IPS-20b (cell line): ENCODE measurements at regions not wholly inside any gene's neighbourhood (a gene's known extent, or its start where the extent isn't known, plus 50 kb on each side); places are given as distances from the start of the nearest gene placed in this dataset.

ENCODE experiments used
- H3K27ac ChIP-seq: one replicate; pipeline ENCODE4 v1.5.1; 2013; ENCODE audit warnings: low read length
- H3K27me3 ChIP-seq: 2 replicates; pipeline ENCODE4 v1.6.1; 2013; ENCODE audit warnings: mild to moderate bottlenecking, low read length, inconsistent platforms; ENCODE audit not compliant: insufficient read depth
- H3K36me3 ChIP-seq: 2 replicates; pipeline ENCODE4 v1.6.1; 2013; ENCODE audit warnings: low read depth, mild to moderate bottlenecking, inconsistent platforms, low read length, moderate library complexity; ENCODE audit not compliant: insufficient read depth
- H3K4me1 ChIP-seq: 2 replicates; pipeline ENCODE4 v1.6.1; 2013; ENCODE audit warnings: mild to moderate bottlenecking, control low read depth, inconsistent platforms, low read length, moderate library complexity; ENCODE audit not compliant: insufficient read depth
- H3K4me3 ChIP-seq: 2 replicates; pipeline ENCODE4 v1.5.1; 2013; ENCODE audit warnings: mild to moderate bottlenecking, low read length, inconsistent platforms
- H3K9ac ChIP-seq: 2 replicates; pipeline ENCODE4 v1.6.1; 2013; ENCODE audit warnings: low read depth, mild to moderate bottlenecking, inconsistent platforms, low read length, moderate library complexity
- H3K9me3 ChIP-seq: 2 replicates; pipeline ENCODE4 v1.6.1; 2013; ENCODE audit warnings: mild to moderate bottlenecking, low read depth, low read length, inconsistent platforms; ENCODE audit not compliant: insufficient read depth

GRCh38 chr4:148827781-148828180 lies 385.6 kb upstream of the NR3C2 start:
- Histone ChIP-seq H3K9ac (no peak overlapping the region), H3K9me3 (no peaks in the 10 kb centered on the region), H3K27me3 (no peaks in the 10 kb centered on the region), H3K36me3 (no peaks in the 10 kb centered on the region), H3K27ac (no peak overlapping the region), H3K4me1 (no peaks in the 10 kb centered on the region), H3K4me3 (no peak overlapping the region)

GRCh38 chr4:148823419-148823769 lies 381.2 kb upstream of the NR3C2 start:
- Histone ChIP-seq H3K9me3 (no peaks in the 10 kb centered on the region), H3K36me3 (no peaks in the 10 kb centered on the region), H3K9ac (no peak overlapping the region), H3K27me3 (no peaks in the 10 kb centered on the region), H3K4me1 (no peaks in the 10 kb centered on the region), H3K4me3 (no peak overlapping the region), H3K27ac (no peak overlapping the region)

- no peaks in the 10 kb centered on the region for H3K9me3 ChIP-seq
- H3K4me1 ChIP-seq, result no peaks in the 10 kb centered on the region
- no peak overlapping the region for H3K9ac ChIP-seq
- H3K4me3 ChIP-seq, result no peak overlapping the region
- H3K27ac ChIP-seq, result no peak overlapping the region
- no peaks in the 10 kb centered on the region for H3K36me3 ChIP-seq
- no peaks in the 10 kb centered on the region for H3K27me3 ChIP-seq
Observed at GRCh38 chr4:148822572-148823418, 380.6 kb upstream of the NR3C2 start.

DNA sequence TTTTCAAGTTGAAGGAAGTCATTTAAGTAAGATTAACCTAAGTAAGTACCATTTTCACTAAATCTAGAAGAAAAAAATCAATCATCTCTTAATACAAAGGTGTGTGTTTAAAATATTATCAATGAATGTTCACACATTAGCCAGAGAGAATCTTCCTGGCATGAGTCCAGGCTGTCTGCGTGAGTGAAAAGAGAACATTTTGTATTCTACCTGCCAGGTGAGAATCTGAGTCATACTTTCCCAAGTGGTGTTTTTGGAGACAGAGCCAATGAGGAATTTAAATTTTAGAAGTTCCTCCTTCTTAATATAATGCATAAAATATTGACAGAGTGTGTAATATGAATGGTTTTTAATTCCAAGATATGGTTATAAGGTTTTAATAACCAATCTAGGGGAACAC lies 371.8 kb upstream of the NR3C2 start:
- no peaks in the 10 kb centered on the region for H3K27me3 ChIP-seq
- no peaks in the 10 kb centered on the region for H3K36me3 ChIP-seq
- no peaks in the 10 kb centered on the region for H3K4me1 ChIP-seq
- H3K9ac ChIP-seq, result no peak overlapping the region
- no peak overlapping the region for H3K27ac ChIP-seq
- H3K4me3 ChIP-seq, result no peak overlapping the region
- no peaks in the 10 kb centered on the region for H3K9me3 ChIP-seq

- no peaks in the 10 kb centered on the region for H3K4me1 ChIP-seq
- no peak overlapping the region for H3K9ac ChIP-seq
- no peak overlapping the region for H3K4me3 ChIP-seq
- H3K36me3 ChIP-seq, result no peaks in the 10 kb centered on the region
- no peak overlapping the region for H3K27ac ChIP-seq
- H3K27me3 ChIP-seq, result no peaks in the 10 kb centered on the region
- no peaks in the 10 kb centered on the region for H3K9me3 ChIP-seq
Observed at GRCh38 chr4:148813289-148813688, 371.1 kb upstream of the NR3C2 start.

DNA sequence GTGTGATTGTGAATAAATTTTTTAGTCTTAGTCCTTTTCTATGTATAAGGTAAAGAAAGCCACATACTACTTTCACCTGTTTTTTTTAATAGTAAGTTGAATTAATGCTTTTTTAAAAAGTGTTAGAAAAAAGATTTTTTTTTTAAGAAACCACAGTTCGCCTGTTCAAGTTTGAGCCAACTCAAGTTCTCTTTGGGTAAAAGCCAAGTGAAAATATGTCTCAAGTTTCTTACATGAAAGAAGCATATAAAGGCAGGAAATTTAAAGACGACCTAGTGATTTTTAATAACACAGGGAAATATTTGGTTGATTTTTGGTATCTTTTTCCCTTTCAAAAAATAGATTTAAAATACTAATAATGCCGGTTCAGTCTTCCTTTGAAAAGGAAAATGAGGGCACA lies 369.9 kb upstream of the NR3C2 start:
- H3K36me3 ChIP-seq, result no peaks in the 10 kb centered on the region
- no peaks in the 10 kb centered on the region for H3K4me1 ChIP-seq
- H3K27me3 ChIP-seq, result no peaks in the 10 kb centered on the region

GRCh38 chr4:148810461-148810860 lies 368.2 kb upstream of the NR3C2 start:
- Histone ChIP-seq H3K4me3 (no peak overlapping the region), H3K27me3 (no peaks in the 10 kb centered on the region), H3K36me3 (no peaks in the 10 kb centered on the region), H3K9ac (no peak overlapping the region), H3K27ac (no peak overlapping the region), H3K9me3 (peaks cover 3% of the 10 kb centered on the region; the same call in 1 of the 2 replicates), H3K4me1 (no peaks in the 10 kb centered on the region)

More for the DNA sequence above, 369.9 kb upstream of the NR3C2 start:
- Histone ChIP-seq H3K9ac (no peak overlapping the region), H3K9me3 (no peaks in the 10 kb centered on the region), H3K27ac (no peak overlapping the region), H3K4me3 (no peak overlapping the region)

DNA sequence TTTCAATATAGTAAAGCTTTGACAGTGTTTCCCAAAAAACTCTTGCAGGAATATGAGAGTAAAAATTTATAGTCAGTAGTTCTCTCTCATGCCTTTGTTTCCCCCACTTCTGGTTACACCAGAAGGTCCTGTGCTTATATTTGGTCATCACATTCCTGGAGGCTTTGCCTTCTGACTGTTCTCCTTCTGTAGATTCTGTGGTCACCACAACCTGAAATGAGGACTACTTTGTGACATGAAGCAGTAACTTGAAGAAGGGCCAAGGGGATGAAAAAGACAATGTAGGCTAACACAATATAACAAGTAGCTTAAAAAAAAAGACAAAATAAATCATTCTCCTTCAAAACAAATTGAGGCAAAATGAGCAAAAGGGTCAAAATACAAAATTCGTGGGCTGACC lies 366.2 kb upstream of the NR3C2 start:
- H3K4me3 ChIP-seq, result no peak overlapping the region
- H3K9me3 ChIP-seq, result peaks cover 3% of the 10 kb centered on the region; the same call in 1 of the 2 replicates
- no peaks in the 10 kb centered on the region for H3K36me3 ChIP-seq
- no peaks in the 10 kb centered on the region for H3K27me3 ChIP-seq
- H3K27ac ChIP-seq, result no peak overlapping the region
- H3K4me1 ChIP-seq, result no peaks in the 10 kb centered on the region
- H3K9ac ChIP-seq, result no peak overlapping the region

GRCh38 chr4:148800940-148801339 lies 358.7 kb upstream of the NR3C2 start:
- Histone ChIP-seq H3K9ac (no peak overlapping the region), H3K36me3 (no peaks in the 10 kb centered on the region), H3K27me3 (no peaks in the 10 kb centered on the region), H3K4me1 (0 out of 2 replicates have a peak, but pooled peaks cover 5% of the 10 kb centered on the region), H3K27ac (no peak overlapping the region), H3K4me3 (no peak overlapping the region), H3K9me3 (no peaks in the 10 kb centered on the region)

DNA sequence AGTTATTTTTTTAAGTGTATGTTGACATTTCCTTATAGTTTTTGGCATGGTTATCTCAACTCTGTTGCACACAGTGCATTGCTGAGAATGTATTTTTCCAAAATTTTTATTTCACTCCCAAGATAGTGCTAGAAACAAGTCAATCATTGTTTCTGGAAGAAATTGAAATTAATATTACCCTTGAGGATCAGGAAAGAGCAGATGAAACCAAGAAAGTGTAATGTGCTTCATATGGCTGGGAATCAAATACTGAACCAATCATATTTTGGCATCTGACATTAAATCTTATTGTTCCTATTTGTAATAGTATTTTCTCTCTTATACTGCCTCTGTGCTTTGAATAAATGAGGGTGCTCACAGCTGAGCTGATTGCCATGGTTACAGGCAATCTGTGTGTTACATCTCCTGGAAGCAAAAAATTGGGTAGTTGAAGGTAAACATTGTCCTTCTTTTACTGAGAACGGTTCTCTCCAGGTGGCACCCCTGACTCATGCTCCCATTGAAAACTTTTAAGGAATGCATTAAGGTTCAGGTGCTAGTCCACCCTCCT lies 358.2 kb upstream of the NR3C2 start:
- Histone ChIP-seq H3K27me3 (no peaks in the 10 kb centered on the region), H3K27ac (no peak overlapping the region), H3K36me3 (no peaks in the 10 kb centered on the region), H3K9me3 (no peaks in the 10 kb centered on the region), H3K4me1 (0 out of 2 replicates have a peak, but pooled peaks cover 5% of the 10 kb centered on the region), H3K9ac (no peak overlapping the region), H3K4me3 (no peak overlapping the region)

DNA sequence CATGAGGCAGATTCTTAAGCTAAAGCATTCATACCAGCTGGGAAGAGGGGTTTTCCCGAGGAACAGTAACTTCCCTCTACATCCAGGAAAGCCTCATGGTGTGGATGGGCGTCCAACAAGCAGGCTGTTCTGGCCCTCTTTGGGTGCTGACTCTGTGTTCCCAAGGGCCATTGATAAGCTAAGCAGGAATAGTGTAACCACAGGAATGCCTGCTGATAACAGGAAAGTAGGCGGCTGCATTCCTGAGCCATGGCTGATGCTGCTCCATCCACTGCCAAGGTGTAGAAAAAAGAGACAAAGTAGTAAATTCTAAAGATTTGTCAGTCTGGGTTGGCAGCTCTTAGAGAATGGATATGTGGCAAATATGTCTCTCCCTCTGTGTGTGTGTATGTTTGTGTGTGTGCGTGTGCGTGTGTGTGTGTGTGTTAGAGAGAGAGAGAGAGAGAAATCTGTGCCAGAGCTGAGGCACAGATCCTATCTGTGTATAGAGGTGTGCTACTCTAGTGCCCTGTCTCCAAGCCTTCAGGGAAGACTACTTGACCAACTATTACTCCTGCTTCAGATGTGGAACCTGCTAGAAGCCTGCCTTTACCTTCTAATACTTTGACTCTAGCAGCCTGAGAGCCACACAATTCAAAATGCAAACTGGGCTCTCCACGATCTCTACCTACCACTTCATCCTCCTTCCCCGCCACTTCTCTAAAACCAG lies 353.1 kb upstream of the NR3C2 start:
- no peaks in the 10 kb centered on the region for H3K9me3 ChIP-seq
- H3K4me3 ChIP-seq, result no peak overlapping the region
- peaks cover 4% of the 10 kb centered on the region; the same call in 1 of the 2 replicates for H3K4me1 ChIP-seq

DNA sequence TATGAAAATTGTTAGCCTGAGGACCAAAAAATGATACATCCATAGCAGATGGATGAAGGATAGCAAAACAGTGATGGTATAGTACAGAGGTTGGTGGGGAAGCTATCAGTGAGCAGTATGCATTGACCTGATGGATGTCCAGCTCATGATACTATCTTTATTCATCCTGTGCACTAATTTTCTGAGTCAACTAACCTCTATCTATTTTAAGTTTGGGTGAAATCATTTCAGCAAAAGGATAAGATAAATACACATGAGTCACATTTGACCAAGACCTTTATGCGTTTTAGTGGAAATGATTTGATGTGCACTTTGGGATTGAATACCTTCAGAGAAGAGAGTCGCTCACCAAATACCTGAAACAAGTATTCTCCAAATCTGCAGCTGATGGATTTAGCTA lies 351.0 kb upstream of the NR3C2 start:
- peaks cover 4% of the 10 kb centered on the region; the same call in 1 of the 2 replicates for H3K4me1 ChIP-seq
- H3K9me3 ChIP-seq, result no peaks in the 10 kb centered on the region
- H3K9ac ChIP-seq, result no peak overlapping the region
- no peaks in the 10 kb centered on the region for H3K36me3 ChIP-seq
- no peaks in the 10 kb centered on the region for H3K27me3 ChIP-seq
- no peak overlapping the region for H3K27ac ChIP-seq
- no peak overlapping the region for H3K4me3 ChIP-seq

More for the DNA sequence above, 353.1 kb upstream of the NR3C2 start:
- H3K36me3 ChIP-seq, result no peaks in the 10 kb centered on the region
- H3K9ac ChIP-seq, result no peak overlapping the region
- H3K27ac ChIP-seq, result no peak overlapping the region
- no peaks in the 10 kb centered on the region for H3K27me3 ChIP-seq
